Neural cell (in vitro differentiated cells): ENCODE measurements at regions not wholly inside any gene's neighbourhood (a gene's known extent, or its start where the extent isn't known, plus 50 kb on each side); places are given as distances from the start of the nearest gene placed in this dataset.

Experiments used
- H2AFZ ChIP-seq: fragments of 200-600, 300-800 bp; sonication (generic), shearing (Covaris generic); 2 replicates; pipeline ENCODE4 v1.6.0; 2014; ENCODE audit warnings: low read depth, mild to moderate bottlenecking, antibody characterized with exemption, low read length, moderate library complexity
- H3F3A ChIP-seq: fragments of 200-600 bp; shearing (Covaris generic); 2 replicates; pipeline ENCODE4 v1.6.1; 2016; ENCODE audit warnings: mild to moderate bottlenecking, moderate library complexity, mixed read lengths, antibody characterized with exemption, low read length; ENCODE audit not compliant: insufficient read depth, poor library complexity, severe bottlenecking
- H3K27ac ChIP-seq: fragments of 200-600, 300-800 bp; sonication (generic), shearing (Covaris generic); 2 replicates; pipeline ENCODE4 v1.5.1; 2014; ENCODE audit warnings: mild to moderate bottlenecking, low read length, moderate library complexity
- H3K27me3 ChIP-seq: fragments of 300-800, 200-600 bp; sonication (generic), shearing (Covaris generic); 2 replicates; pipeline ENCODE4 v1.6.0; 2014; ENCODE audit warnings: mild to moderate bottlenecking, low read depth, low read length, moderate library complexity; ENCODE audit not compliant: insufficient read depth
- H3K36me3 ChIP-seq: fragments of 300-800, 200-600 bp; sonication (generic), shearing (Covaris generic); 2 replicates; pipeline ENCODE4 v1.5.1; 2014; ENCODE audit warnings: mild to moderate bottlenecking, antibody characterized with exemption, low read length, moderate library complexity; ENCODE audit not compliant: insufficient read depth
- H3K4me2 ChIP-seq: fragments of 300-800, 200-600 bp; sonication (generic), shearing (Covaris generic); 2 replicates; pipeline ENCODE4 v1.6.0; 2014; ENCODE audit warnings: mild to moderate bottlenecking, low read length
- H3K4me3 ChIP-seq: fragments of 300-800, 200-600 bp; sonication (generic), shearing (Covaris generic); 2 replicates; pipeline ENCODE4 v1.5.1; 2014; ENCODE audit warnings: mild to moderate bottlenecking, low read length, moderate library complexity
- H3K79me2 ChIP-seq: fragments of 200-600 bp; shearing (Covaris generic); replicated peaks from 2 replicates; pipeline ENCODE4 v1.6.0; 2014; ENCODE audit warnings: mild to moderate bottlenecking, low read length, moderate library complexity; ENCODE audit not compliant: insufficient read depth
- H3K9ac ChIP-seq: fragments of 300-800, 200-600 bp; sonication (generic), shearing (Covaris generic); 2 replicates; pipeline ENCODE4 v1.6.1; 2016; ENCODE audit warnings: mild to moderate bottlenecking, low read length, mixed read lengths
- H3K9me2 ChIP-seq: fragments of 200-600 bp; shearing (Covaris generic); 2 replicates; pipeline ENCODE4 v1.6.1; 2016; ENCODE audit warnings: mild to moderate bottlenecking, low read length, mixed read lengths; ENCODE audit not compliant: insufficient read depth
- H3K9me3 ChIP-seq: fragments of 200-600, 300-800 bp; sonication (generic), shearing (Covaris generic); 2 replicates; pipeline ENCODE4 v1.6.1; 2016; ENCODE audit warnings: mild to moderate bottlenecking, mixed run types, low read length, moderate library complexity, mixed read lengths
- H4K20me1 ChIP-seq: fragments of 200-600 bp; shearing (Covaris generic); 2 replicates; pipeline ENCODE4 v1.6.1; 2016; ENCODE audit warnings: mild to moderate bottlenecking, mixed run types; ENCODE audit not compliant: insufficient read depth
- EP300 ChIP-seq: fragments of 450-650 bp; conservative IDR thresholded peaks from 2 replicates; pipeline ENCODE4 v1.6.1; 2014; ENCODE audit warnings: antibody characterized with exemption, mild to moderate bottlenecking, moderate library complexity; ENCODE audit not compliant: poor library complexity, severe bottlenecking
- EZH2 ChIP-seq: fragments of 200-600, 300-800 bp; shearing (Covaris generic), sonication (generic); IDR thresholded peaks from 2 replicates; pipeline ENCODE4 v1.6.1; 2014; ENCODE audit warnings: antibody characterized with exemption, low read length, borderline replicate concordance, mild to moderate bottlenecking; ENCODE audit not compliant: insufficient read depth, poor library complexity, severe bottlenecking
- MXI1 ChIP-seq: fragments of 450-650 bp; conservative IDR thresholded peaks from 2 replicates; pipeline ENCODE4 v1.6.1; 2014; ENCODE audit warnings: antibody characterized with exemption, mild to moderate bottlenecking; ENCODE audit not compliant: poor library complexity, severe bottlenecking
- POLR2AphosphoS5 ChIP-seq: IDR thresholded peaks from 2 replicates; pipeline ENCODE4 v1.6.1; 2012
- RAD21 ChIP-seq: fragments of 450-650 bp; conservative IDR thresholded peaks from 2 replicates; pipeline ENCODE4 v1.6.1; 2014; ENCODE audit warnings: antibody characterized with exemption, mild to moderate bottlenecking, moderate library complexity
- SMC3 ChIP-seq: fragments of 450-650 bp; conservative IDR thresholded peaks from 2 replicates; pipeline ENCODE4 v1.6.1; 2014; ENCODE audit warnings: antibody characterized with exemption, mild to moderate bottlenecking, moderate library complexity; ENCODE audit not compliant: poor library complexity
- TAF1 ChIP-seq: IDR thresholded peaks from 2 replicates; pipeline ENCODE4 v1.6.1; 2012; ENCODE audit warnings: low read depth
- TF ChIP-seq, protein P1 (sequence below): IDR thresholded peaks from 2 replicates; pipeline ENCODE4 v1.6.1; 2012; ENCODE audit warnings: borderline replicate concordance
- TF ChIP-seq, protein P2 (sequence below): fragments of 450-650 bp; IDR thresholded peaks from 2 replicates; pipeline ENCODE4 v1.5.1; 2014; ENCODE audit warnings: antibody characterized with exemption, mild to moderate bottlenecking, moderate library complexity; ENCODE audit not compliant: poor library complexity, severe bottlenecking

DNA sequence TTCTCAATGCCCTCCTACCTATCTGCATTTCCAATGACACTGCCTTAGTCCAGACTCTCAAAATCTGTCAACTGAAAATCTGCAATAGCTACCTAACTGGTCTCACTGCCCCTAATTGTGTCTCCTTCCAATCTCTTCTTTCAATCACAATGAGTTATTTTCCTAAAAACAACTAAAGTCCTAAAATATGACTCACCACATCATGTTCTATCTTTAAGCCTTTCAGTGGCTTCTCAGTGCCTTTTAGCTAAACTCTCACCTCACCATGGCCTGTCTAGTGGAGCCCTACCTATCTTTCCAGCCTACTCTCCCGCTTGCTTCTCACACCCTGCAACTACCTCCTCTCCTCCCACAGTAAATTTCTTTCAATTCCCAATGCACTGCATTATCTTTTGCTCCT lies 220.9 kb upstream of the PKDCC start:
- Histone ChIP-seq H3K36me3 (no peaks in the 10 kb centered on the region), H3K27me3 (no peaks in the 10 kb centered on the region), H3K9me3 (no peaks in the 10 kb centered on the region), H3K9ac (no peak overlapping the region), H3K9me2 (no peaks in the 10 kb centered on the region), H3F3A (no peaks in the 10 kb centered on the region), H2AFZ (no peak overlapping the region), H3K79me2 (no peaks in the 10 kb centered on the region), H3K4me3 (no peak overlapping the region), H3K4me2 (no peak overlapping the region), H4K20me1 (no peaks in the 10 kb centered on the region), H3K27ac (no peak overlapping the region)
- no peak for TF ChIP-seq SMC3
- no peak for TF ChIP-seq EP300
- TF ChIP-seq EZH2: no peak
- no peak for TF ChIP-seq RAD21
- no peak for TF ChIP-seq MXI1
- TF ChIP-seq TAF1: no peak
- TF ChIP-seq, protein P1, sequence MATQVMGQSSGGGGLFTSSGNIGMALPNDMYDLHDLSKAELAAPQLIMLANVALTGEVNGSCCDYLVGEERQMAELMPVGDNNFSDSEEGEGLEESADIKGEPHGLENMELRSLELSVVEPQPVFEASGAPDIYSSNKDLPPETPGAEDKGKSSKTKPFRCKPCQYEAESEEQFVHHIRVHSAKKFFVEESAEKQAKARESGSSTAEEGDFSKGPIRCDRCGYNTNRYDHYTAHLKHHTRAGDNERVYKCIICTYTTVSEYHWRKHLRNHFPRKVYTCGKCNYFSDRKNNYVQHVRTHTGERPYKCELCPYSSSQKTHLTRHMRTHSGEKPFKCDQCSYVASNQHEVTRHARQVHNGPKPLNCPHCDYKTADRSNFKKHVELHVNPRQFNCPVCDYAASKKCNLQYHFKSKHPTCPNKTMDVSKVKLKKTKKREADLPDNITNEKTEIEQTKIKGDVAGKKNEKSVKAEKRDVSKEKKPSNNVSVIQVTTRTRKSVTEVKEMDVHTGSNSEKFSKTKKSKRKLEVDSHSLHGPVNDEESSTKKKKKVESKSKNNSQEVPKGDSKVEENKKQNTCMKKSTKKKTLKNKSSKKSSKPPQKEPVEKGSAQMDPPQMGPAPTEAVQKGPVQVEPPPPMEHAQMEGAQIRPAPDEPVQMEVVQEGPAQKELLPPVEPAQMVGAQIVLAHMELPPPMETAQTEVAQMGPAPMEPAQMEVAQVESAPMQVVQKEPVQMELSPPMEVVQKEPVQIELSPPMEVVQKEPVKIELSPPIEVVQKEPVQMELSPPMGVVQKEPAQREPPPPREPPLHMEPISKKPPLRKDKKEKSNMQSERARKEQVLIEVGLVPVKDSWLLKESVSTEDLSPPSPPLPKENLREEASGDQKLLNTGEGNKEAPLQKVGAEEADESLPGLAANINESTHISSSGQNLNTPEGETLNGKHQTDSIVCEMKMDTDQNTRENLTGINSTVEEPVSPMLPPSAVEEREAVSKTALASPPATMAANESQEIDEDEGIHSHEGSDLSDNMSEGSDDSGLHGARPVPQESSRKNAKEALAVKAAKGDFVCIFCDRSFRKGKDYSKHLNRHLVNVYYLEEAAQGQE: no peak
- TF ChIP-seq, protein P2, sequence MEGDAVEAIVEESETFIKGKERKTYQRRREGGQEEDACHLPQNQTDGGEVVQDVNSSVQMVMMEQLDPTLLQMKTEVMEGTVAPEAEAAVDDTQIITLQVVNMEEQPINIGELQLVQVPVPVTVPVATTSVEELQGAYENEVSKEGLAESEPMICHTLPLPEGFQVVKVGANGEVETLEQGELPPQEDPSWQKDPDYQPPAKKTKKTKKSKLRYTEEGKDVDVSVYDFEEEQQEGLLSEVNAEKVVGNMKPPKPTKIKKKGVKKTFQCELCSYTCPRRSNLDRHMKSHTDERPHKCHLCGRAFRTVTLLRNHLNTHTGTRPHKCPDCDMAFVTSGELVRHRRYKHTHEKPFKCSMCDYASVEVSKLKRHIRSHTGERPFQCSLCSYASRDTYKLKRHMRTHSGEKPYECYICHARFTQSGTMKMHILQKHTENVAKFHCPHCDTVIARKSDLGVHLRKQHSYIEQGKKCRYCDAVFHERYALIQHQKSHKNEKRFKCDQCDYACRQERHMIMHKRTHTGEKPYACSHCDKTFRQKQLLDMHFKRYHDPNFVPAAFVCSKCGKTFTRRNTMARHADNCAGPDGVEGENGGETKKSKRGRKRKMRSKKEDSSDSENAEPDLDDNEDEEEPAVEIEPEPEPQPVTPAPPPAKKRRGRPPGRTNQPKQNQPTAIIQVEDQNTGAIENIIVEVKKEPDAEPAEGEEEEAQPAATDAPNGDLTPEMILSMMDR: no peak
- TF ChIP-seq POLR2AphosphoS5: no peak

DNA sequence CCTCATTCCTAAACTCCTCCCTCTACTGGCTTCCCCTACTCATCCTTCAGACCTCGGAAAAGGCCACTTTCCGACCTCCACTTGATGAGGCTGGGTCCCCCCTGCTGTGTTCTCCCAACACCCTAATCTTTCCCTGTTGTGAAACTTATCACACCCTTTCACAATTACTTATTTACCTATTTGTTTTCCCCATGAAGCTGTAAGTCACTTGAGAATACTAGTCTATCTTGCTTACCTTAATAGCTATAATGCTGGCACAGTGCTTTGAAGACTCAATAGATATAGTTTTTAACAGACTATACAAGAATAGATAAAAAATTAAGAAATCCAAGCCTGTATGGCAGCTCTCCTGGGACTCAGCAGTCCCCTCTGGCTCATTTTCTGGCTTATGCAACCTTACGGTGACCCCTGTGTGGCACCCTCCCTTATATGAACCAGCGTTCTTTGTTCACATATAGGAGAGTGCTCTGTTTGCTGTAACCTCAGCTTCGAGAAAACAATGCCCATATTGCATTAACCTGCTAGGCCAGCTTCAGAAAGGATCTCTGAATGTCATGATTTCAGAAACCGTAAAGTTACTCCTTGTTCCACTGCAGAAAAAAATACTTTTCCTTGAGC lies 220.4 kb upstream of the PKDCC start:
- Histone ChIP-seq H3K27ac (no peak overlapping the region), H3K9ac (no peak overlapping the region)

More for the DNA sequence above, 220.4 kb upstream of the PKDCC start:
- Histone ChIP-seq H3K36me3 (no peaks in the 10 kb centered on the region), H3F3A (no peaks in the 10 kb centered on the region), H4K20me1 (no peaks in the 10 kb centered on the region), H3K4me2 (no peak overlapping the region), H3K4me3 (no peak overlapping the region), H3K9me3 (no peaks in the 10 kb centered on the region), H2AFZ (no peak overlapping the region), H3K27me3 (no peaks in the 10 kb centered on the region), H3K9me2 (no peaks in the 10 kb centered on the region), H3K79me2 (no peaks in the 10 kb centered on the region)
- no peak for TF ChIP-seq RAD21
- TF ChIP-seq, protein P2: no peak
- TF ChIP-seq, protein P1: no peak
- no peak for TF ChIP-seq EP300
- no peak for TF ChIP-seq SMC3
- no peak for TF ChIP-seq EZH2
- TF ChIP-seq POLR2AphosphoS5: no peak
- no peak for TF ChIP-seq MXI1
- TF ChIP-seq TAF1: no peak
